ENCODE measurements at regions not wholly inside any gene's neighbourhood (a gene's known extent, or its start where the extent isn't known, plus 50 kb on each side); places are given as distances from the start of the nearest gene placed in this dataset.

DNA sequence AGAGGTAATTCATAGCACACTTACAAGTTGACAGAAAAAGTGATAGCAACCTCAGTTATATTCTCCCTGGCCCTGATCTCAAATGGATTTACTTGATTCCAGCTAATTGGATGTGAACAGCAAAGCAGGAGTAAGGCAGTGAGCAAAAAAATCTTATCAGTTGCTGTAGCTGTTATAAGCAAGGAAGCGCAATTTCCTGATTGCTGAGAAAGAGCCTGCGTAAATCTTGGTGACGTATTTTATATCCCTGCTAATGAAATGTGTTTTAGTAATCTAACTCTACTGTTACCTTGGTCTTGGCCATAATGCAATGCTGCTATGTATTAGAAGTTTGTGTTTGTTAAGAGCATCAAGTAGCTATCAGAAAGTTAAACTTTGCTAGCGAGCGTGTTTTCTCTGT lies 661.2 kb upstream of the SEMA6A start (continued):
- TF ChIP-seq, protein P1, sequence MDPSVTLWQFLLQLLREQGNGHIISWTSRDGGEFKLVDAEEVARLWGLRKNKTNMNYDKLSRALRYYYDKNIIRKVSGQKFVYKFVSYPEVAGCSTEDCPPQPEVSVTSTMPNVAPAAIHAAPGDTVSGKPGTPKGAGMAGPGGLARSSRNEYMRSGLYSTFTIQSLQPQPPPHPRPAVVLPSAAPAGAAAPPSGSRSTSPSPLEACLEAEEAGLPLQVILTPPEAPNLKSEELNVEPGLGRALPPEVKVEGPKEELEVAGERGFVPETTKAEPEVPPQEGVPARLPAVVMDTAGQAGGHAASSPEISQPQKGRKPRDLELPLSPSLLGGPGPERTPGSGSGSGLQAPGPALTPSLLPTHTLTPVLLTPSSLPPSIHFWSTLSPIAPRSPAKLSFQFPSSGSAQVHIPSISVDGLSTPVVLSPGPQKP (IDR thresholded peaks at IDR 0.05; ENCODE audit: low read depth, low read length) = no peak
- no peak for TF ChIP-seq RCOR1 (conservative IDR thresholded peaks at IDR 0.05; ENCODE audit: low read depth, low read length)
- TF ChIP-seq, protein P2, sequence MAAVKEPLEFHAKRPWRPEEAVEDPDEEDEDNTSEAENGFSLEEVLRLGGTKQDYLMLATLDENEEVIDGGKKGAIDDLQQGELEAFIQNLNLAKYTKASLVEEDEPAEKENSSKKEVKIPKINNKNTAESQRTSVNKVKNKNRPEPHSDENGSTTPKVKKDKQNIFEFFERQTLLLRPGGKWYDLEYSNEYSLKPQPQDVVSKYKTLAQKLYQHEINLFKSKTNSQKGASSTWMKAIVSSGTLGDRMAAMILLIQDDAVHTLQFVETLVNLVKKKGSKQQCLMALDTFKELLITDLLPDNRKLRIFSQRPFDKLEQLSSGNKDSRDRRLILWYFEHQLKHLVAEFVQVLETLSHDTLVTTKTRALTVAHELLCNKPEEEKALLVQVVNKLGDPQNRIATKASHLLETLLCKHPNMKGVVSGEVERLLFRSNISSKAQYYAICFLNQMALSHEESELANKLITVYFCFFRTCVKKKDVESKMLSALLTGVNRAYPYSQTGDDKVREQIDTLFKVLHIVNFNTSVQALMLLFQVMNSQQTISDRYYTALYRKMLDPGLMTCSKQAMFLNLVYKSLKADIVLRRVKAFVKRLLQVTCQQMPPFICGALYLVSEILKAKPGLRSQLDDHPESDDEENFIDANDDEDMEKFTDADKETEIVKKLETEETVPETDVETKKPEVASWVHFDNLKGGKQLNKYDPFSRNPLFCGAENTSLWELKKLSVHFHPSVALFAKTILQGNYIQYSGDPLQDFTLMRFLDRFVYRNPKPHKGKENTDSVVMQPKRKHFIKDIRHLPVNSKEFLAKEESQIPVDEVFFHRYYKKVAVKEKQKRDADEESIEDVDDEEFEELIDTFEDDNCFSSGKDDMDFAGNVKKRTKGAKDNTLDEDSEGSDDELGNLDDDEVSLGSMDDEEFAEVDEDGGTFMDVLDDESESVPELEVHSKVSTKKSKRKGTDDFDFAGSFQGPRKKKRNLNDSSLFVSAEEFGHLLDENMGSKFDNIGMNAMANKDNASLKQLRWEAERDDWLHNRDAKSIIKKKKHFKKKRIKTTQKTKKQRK (IDR thresholded peaks at IDR 0.05; ENCODE audit: low read depth, low read length) = no peak
- TF ChIP-seq ZNF217 (IDR thresholded peaks at IDR 0.05) = no peak
- TF ChIP-seq, protein P3, sequence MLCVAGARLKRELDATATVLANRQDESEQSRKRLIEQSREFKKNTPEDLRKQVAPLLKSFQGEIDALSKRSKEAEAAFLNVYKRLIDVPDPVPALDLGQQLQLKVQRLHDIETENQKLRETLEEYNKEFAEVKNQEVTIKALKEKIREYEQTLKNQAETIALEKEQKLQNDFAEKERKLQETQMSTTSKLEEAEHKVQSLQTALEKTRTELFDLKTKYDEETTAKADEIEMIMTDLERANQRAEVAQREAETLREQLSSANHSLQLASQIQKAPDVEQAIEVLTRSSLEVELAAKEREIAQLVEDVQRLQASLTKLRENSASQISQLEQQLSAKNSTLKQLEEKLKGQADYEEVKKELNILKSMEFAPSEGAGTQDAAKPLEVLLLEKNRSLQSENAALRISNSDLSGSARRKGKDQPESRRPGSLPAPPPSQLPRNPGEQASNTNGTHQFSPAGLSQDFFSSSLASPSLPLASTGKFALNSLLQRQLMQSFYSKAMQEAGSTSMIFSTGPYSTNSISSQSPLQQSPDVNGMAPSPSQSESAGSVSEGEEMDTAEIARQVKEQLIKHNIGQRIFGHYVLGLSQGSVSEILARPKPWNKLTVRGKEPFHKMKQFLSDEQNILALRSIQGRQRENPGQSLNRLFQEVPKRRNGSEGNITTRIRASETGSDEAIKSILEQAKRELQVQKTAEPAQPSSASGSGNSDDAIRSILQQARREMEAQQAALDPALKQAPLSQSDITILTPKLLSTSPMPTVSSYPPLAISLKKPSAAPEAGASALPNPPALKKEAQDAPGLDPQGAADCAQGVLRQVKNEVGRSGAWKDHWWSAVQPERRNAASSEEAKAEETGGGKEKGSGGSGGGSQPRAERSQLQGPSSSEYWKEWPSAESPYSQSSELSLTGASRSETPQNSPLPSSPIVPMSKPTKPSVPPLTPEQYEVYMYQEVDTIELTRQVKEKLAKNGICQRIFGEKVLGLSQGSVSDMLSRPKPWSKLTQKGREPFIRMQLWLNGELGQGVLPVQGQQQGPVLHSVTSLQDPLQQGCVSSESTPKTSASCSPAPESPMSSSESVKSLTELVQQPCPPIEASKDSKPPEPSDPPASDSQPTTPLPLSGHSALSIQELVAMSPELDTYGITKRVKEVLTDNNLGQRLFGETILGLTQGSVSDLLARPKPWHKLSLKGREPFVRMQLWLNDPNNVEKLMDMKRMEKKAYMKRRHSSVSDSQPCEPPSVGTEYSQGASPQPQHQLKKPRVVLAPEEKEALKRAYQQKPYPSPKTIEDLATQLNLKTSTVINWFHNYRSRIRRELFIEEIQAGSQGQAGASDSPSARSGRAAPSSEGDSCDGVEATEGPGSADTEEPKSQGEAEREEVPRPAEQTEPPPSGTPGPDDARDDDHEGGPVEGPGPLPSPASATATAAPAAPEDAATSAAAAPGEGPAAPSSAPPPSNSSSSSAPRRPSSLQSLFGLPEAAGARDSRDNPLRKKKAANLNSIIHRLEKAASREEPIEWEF (IDR thresholded peaks at IDR 0.05; ENCODE audit: insufficient replicate concordance, low read depth, low read length) = no peak
- TF ChIP-seq RFX5 (IDR thresholded peaks at IDR 0.05; ENCODE audit: low read depth, low read length) = no peak
- TF ChIP-seq, protein P4, sequence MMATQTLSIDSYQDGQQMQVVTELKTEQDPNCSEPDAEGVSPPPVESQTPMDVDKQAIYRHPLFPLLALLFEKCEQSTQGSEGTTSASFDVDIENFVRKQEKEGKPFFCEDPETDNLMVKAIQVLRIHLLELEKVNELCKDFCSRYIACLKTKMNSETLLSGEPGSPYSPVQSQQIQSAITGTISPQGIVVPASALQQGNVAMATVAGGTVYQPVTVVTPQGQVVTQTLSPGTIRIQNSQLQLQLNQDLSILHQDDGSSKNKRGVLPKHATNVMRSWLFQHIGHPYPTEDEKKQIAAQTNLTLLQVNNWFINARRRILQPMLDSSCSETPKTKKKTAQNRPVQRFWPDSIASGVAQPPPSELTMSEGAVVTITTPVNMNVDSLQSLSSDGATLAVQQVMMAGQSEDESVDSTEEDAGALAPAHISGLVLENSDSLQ (IDR thresholded peaks at IDR 0.05) = no peak
- no peak for TF ChIP-seq ASH2L (IDR thresholded peaks at IDR 0.05; ENCODE audit: borderline replicate concordance, low read depth)

Data from GM12878 (cell line).